ENCODE measurements at regions not wholly inside any gene's neighbourhood (a gene's known extent, or its start where the extent isn't known, plus 50 kb on each side); places are given as distances from the start of the nearest gene placed in this dataset.

- TF ChIP-seq CTCF (optimal IDR thresholded peaks at IDR 0.05 in 1 of 3, IDR thresholded peaks at IDR 0.05 in 1 of 3, conservative IDR thresholded peaks at IDR 0.05 in 1 of 3; ENCODE audit: extremely low read depth in 1 of 3, insufficient read depth in 2 of 3, low read length in 3 of 3) (no peak), EZH2 (IDR thresholded peaks at IDR 0.05; ENCODE audit: low read length) (no peak)
Observed at GRCh38 chr10:4276151-4276550, 491.1 kb upstream of the KLF6 start.

Measured in keratinocyte (primary cell).